Vagina (tissue), 2 donors: ENCODE measurements at regions not wholly inside any gene's neighbourhood (a gene's known extent, or its start where the extent isn't known, plus 50 kb on each side); places are given as distances from the start of the nearest gene placed in this dataset.

Experiments
- DNase-seq, 2 donors: peaks; one replicate each; pipeline ENCODE4 v3.0.0-alpha.2; 2017; ENCODE audit errors: extremely low spot score in 2 of 2
- H3K27ac ChIP-seq: fragments of 200-600 bp; sonication (generic); one replicate; pipeline ENCODE4 v1.5.1; 2019
- H3K27me3 ChIP-seq: fragments of 200-600 bp; sonication (generic); one replicate; pipeline ENCODE4 v1.5.1; 2019
- H3K36me3 ChIP-seq, 2 donors: fragments of 200-600 bp; sonication (generic); one replicate each; pipeline ENCODE4 v1.5.1; 2017 to 2019
- H3K4me1 ChIP-seq: fragments of 200-600 bp; sonication (generic); one replicate; pipeline ENCODE4 v1.5.1; 2019
- H3K4me3 ChIP-seq, 2 donors: fragments of 200-600 bp; sonication (generic); 1 replicate in 1 of 2; 2 replicates in 1 of 2; pipeline ENCODE4 v1.5.1; 2016 to 2019
- H3K9me3 ChIP-seq: fragments of 200-600 bp; sonication (generic); one replicate; pipeline ENCODE4 v1.5.1; 2019
- POLR2A ChIP-seq, 2 donors: fragments of 450-650 bp; IDR thresholded peaks; one replicate each; pipeline ENCODE4 v1.6.1; 2017; ENCODE audit warnings: antibody characterized with exemption in 2 of 2, mild to moderate bottlenecking in 2 of 2, moderate library complexity in 2 of 2
- POLR2AphosphoS5 ChIP-seq, 2 donors: sonication (generic); formaldehyde crosslinking; IDR thresholded peaks; one replicate each; pipeline ENCODE4 v1.9.0; 2017; ENCODE audit warnings: antibody characterized with exemption in 2 of 2, mild to moderate bottlenecking in 2 of 2, low read depth in 1 of 2; ENCODE audit not compliant: insufficient read depth in 1 of 2
- intact Hi-C: fragments of 100-400 bp; cut with DNase I; formaldehyde crosslinking; loops from one replicate; pipeline ENCODE4 v1.15.1; 2023
- TF ChIP-seq, protein P1 (sequence below), 3 experiments: fragments of 450-650 bp in 2 of 3; fragments of 200-600 bp in 1 of 3; sonication (generic) in 1 of 3; IDR thresholded peaks; one replicate each; pipeline ENCODE4 v1.5.1; 2017 to 2019; ENCODE audit warnings: antibody characterized with exemption in 3 of 3, mild to moderate bottlenecking in 2 of 3, moderate library complexity in 2 of 3

DNA sequence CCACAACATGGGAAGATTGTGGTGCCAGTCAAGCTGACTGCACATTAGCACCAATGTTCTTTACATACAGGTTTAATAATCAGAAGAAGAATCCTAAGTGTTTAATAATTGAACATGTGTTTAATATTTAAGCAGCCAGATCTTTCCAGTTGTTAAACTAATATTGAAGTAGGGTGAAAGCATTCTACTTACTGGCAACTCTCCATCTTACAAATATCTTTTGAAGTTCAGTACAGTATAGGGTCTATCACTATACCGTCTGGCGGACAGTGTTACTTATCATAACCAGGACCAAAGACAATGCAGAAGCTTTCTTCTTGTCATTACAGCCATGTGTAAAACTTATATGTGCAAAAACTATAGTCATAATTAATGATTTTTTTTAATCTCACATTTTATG is 376.4 kb downstream of the CNTN6 start:
- H3K9me3 ChIP-seq: no peaks in the 10 kb centered on the region
- no peak overlapping the region for H3K4me3 ChIP-seq
- H3K36me3 ChIP-seq: no peaks in the 10 kb centered on the region
- H3K4me1 ChIP-seq: no peaks in the 10 kb centered on the region
- no peaks in the 10 kb centered on the region for H3K27me3 ChIP-seq
- H3K27ac ChIP-seq: no peak overlapping the region
- DNase-seq: no peak
- intact Hi-C loops: no loop called here
- TF ChIP-seq POLR2A (IDR thresholded peaks at IDR 0.05): no peak
- TF ChIP-seq POLR2AphosphoS5 (IDR thresholded peaks at IDR 0.05; ENCODE audit: insufficient read depth in 1 of 2, low read depth in 1 of 2): no peak
- TF ChIP-seq, protein P1, sequence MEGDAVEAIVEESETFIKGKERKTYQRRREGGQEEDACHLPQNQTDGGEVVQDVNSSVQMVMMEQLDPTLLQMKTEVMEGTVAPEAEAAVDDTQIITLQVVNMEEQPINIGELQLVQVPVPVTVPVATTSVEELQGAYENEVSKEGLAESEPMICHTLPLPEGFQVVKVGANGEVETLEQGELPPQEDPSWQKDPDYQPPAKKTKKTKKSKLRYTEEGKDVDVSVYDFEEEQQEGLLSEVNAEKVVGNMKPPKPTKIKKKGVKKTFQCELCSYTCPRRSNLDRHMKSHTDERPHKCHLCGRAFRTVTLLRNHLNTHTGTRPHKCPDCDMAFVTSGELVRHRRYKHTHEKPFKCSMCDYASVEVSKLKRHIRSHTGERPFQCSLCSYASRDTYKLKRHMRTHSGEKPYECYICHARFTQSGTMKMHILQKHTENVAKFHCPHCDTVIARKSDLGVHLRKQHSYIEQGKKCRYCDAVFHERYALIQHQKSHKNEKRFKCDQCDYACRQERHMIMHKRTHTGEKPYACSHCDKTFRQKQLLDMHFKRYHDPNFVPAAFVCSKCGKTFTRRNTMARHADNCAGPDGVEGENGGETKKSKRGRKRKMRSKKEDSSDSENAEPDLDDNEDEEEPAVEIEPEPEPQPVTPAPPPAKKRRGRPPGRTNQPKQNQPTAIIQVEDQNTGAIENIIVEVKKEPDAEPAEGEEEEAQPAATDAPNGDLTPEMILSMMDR (IDR thresholded peaks at IDR 0.05): no peak

DNA sequence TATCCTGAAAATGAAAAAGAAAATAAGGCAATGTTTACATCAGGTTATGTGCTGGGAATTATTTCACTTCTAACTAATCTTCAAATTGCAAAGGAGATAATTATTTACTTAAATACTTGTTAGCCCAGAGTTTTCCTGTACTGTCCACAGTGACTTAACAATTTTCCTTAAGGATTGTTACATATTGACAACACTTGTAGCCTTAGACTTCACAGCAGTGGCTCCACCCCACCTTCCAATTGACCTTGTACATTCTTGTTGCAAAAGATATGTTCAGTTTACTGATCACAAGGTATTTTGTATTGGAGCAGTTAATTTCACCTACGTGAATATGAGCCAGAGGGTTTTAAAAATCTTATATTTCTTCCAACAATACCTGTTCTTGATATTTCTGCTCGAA is 376.9 kb downstream of the CNTN6 start:
- intact Hi-C loops: no loop called here
- Histone ChIP-seq H3K4me3 (no peak overlapping the region), H3K36me3 (no peaks in the 10 kb centered on the region), H3K27ac (no peak overlapping the region), H3K4me1 (no peaks in the 10 kb centered on the region), H3K27me3 (no peaks in the 10 kb centered on the region), H3K9me3 (no peaks in the 10 kb centered on the region)
- no peak for TF ChIP-seq POLR2A (IDR thresholded peaks at IDR 0.05)
- no peak for DNase-seq

DNA sequence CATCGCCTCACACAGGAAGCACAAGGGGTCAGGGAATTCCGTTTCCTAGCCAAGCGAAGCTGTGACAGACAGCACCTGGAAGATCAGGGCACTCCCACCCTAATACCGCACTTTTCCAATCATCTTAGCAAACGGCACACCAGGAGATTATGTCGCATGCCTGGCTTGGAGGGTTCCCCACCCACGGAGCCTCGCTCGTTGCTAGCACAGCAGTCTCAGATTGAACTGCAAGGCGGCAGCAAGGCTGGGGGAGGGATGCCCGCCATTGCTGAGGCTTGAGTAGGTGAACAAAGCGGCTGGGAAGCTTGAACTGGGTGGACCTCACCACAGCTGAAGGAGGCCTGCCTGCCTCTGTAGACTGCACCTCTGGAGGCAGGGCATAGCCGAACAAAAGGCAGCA is 384.8 kb downstream of the CNTN6 start:
- Histone ChIP-seq H3K4me1 (no peaks in the 10 kb centered on the region), H3K9me3 (no peaks in the 10 kb centered on the region), H3K27me3 (no peaks in the 10 kb centered on the region), H3K4me3 (no peak overlapping the region), H3K36me3 (no peaks in the 10 kb centered on the region), H3K27ac (no peak overlapping the region)
- TF ChIP-seq, protein P1 (IDR thresholded peaks at IDR 0.05): no peak
- TF ChIP-seq POLR2A (IDR thresholded peaks at IDR 0.05) (no peak), POLR2AphosphoS5 (IDR thresholded peaks at IDR 0.05; ENCODE audit: insufficient read depth in 1 of 2, low read depth in 1 of 2) (no peak)
- intact Hi-C loops: no loop called here
- DNase-seq: no peak

DNA sequence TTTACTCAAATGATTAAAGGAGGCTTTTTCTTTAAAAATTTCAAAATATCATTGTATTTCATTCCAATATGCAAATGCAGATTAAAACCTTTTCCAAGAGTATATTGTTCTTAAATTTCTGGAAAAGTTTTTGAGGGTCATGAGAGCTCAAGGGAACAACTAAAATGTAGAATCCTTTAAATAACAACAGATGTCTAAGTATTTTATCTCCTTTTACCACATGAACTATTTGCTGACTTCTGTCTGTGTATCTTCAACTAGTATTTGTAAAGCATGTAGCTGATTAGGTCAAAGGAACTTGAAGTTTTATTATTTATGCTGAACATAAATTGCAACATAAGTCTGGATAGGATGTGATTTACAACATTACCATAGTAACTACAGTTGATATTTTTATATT is 402.6 kb downstream of the CNTN6 start:
- Histone ChIP-seq H3K36me3 (no peaks in the 10 kb centered on the region), H3K27me3 (no peaks in the 10 kb centered on the region), H3K27ac (no peak overlapping the region), H3K9me3 (no peaks in the 10 kb centered on the region), H3K4me3 (no peak overlapping the region), H3K4me1 (no peaks in the 10 kb centered on the region)
- TF ChIP-seq, protein P1 (IDR thresholded peaks at IDR 0.05): no peak
- DNase-seq: no peak
- intact Hi-C loops: no loop called here

DNA sequence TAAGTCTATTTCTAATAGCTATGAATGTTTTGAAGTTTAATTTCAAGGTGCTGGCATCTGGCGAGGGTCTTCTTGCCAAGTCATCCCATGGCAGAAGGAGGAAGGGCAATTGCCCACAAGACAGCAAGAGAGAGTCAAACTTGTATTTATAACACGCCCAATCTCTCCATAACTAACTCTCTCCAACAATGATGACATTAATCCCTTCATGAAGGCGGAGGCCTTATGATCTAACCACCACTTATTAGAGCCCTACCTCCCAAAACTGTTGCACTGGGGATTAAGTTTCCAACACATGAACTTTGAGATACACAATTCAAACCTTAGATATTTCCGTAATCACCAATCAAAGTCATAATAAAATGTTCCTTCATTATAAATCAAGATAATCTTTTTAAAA is 406.9 kb downstream of the CNTN6 start:
- TF ChIP-seq POLR2AphosphoS5 (IDR thresholded peaks at IDR 0.05; ENCODE audit: insufficient read depth in 1 of 2, low read depth in 1 of 2) (no peak), POLR2A (IDR thresholded peaks at IDR 0.05) (no peak)
- TF ChIP-seq, protein P1 (IDR thresholded peaks at IDR 0.05): no peak
- Histone ChIP-seq H3K27ac (no peak overlapping the region), H3K9me3 (no peaks in the 10 kb centered on the region), H3K4me1 (no peaks in the 10 kb centered on the region), H3K4me3 (no peak overlapping the region), H3K36me3 (no peaks in the 10 kb centered on the region), H3K27me3 (no peaks in the 10 kb centered on the region)
- intact Hi-C loops: no loop called here
- no peak for DNase-seq
